Lung (tissue), 11 donors: ENCODE measurements at regions not wholly inside any gene's neighbourhood (a gene's known extent, or its start where the extent isn't known, plus 50 kb on each side); places are given as distances from the start of the nearest gene placed in this dataset.

ENCODE experiments used
- ATAC-seq: fragments of 200-7000 bp; cut with Tn5 transposase; one replicate; pipeline ENCODE4 v1.9.1; 2020; ENCODE audit warnings: moderate number of reproducible peaks; ENCODE audit not compliant: insufficient read depth, low FRiP score
- DNase-seq, 3 donors: peaks; one replicate each; pipeline ENCODE4 v3.0.0-alpha.2; 2013 to 2017
- H3K27ac ChIP-seq, 2 donors: one replicate each; pipeline ENCODE4 v1.5.1; 2013; ENCODE audit warnings: mild to moderate bottlenecking in 2 of 2, moderate library complexity in 2 of 2, control low read depth in 1 of 2, inconsistent platforms in 1 of 2, low read depth in 1 of 2, low read length in 1 of 2
- H3K27me3 ChIP-seq, 3 donors: one replicate each; pipeline ENCODE4 v1.5.1; 2013; ENCODE audit warnings: low read length in 2 of 3; ENCODE audit not compliant: control insufficient read depth in 3 of 3, insufficient read depth in 3 of 3
- H3K36me3 ChIP-seq, 4 donors: one replicate each; pipeline ENCODE4 v1.5.1; 2013; ENCODE audit warnings: low read length in 4 of 4, mild to moderate bottlenecking in 1 of 4, moderate library complexity in 1 of 4; ENCODE audit not compliant: control insufficient read depth in 4 of 4, insufficient read depth in 4 of 4
- H3K4me1 ChIP-seq, 5 donors: one replicate each; pipeline ENCODE4 v1.5.1; 2013; ENCODE audit warnings: low read length in 5 of 5, mild to moderate bottlenecking in 2 of 5, moderate library complexity in 1 of 5; ENCODE audit not compliant: control insufficient read depth in 5 of 5, insufficient read depth in 5 of 5
- H3K4me3 ChIP-seq: one replicate; pipeline ENCODE4 v1.5.1; 2013; ENCODE audit warnings: mild to moderate bottlenecking, control low read depth, moderate library complexity
- H3K9ac ChIP-seq, 2 donors: one replicate each; pipeline ENCODE4 v1.5.1; 2013; ENCODE audit warnings: low read length in 2 of 2, control low read depth in 1 of 2; ENCODE audit not compliant: insufficient read depth in 1 of 2
- H3K9me3 ChIP-seq, 4 donors: one replicate each; pipeline ENCODE4 v1.5.1; 2013; ENCODE audit warnings: low read length in 3 of 4, mild to moderate bottlenecking in 1 of 4, moderate library complexity in 1 of 4; ENCODE audit not compliant: control insufficient read depth in 4 of 4, insufficient read depth in 3 of 4
- WGBS, 2 donors: extraction: QIAGEN DNeasy Blood & Tissue Kit; methylation state at CpG; one replicate each; pipeline ENCODE4 v1.1.7; 2013; 5-methylcytosine and 5-hydroxymethylcytosine counted together
- TF ChIP-seq, protein P1 (sequence below): IDR thresholded peaks from 2 replicates; pipeline ENCODE4 v1.5.1; 2012; ENCODE audit warnings: mild to moderate bottlenecking; ENCODE audit errors: control extremely low read depth, extremely low read depth
- donor health status: control.
- donor health status: control.
- donor health status: Bipolar disorder and iron deficiency.
- donor health status: healthy.
- donor health status: DM: yes; HTN: yes; CAD: no.

DNA sequence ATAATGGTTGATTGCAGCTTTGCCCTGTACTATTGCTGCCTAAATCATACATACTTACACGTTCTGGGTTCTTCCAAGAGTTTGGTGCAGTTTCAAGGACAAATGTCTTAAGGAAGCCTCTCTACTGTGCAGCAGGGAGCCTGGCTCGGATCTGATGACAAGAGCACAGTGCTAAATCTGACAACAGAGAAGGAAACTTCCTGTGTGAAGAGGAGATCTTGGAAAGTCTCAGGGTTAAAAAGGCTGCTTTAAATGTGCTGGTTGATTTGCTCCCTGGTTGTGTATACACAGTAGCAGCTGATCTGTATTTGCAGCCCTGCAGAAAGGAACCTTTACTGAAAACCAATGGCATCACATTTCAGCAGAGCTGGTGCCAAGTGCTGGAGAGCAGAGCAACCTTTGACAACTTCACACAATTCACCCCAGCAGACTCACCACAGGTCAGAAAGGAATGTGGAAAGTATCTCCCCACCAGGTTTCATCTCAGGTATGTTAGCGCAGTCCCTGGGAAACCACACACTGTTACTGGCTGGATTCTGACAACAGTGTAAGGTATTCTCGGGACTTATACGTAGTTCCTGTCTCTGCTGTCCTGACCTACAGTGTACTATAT is 355.0 kb upstream of the ESRRG start:
- H3K4me1 ChIP-seq: peaks cover 0 to 11% (median 3%) of the 10 kb centered on the region in 5 donors
- no peaks in the 10 kb centered on the region for H3K9me3 ChIP-seq
- ATAC-seq: no peak
- H3K36me3 ChIP-seq: no peaks in the 10 kb centered on the region
- DNase-seq: peak in 2 of 3 donors; percentile 40 to 61
- H3K4me3 ChIP-seq: no peak overlapping the region
- WGBS, 2 donors: 51 to 69% methylated on average over 5 of the region's 5 CpGs
- TF ChIP-seq, protein P1, sequence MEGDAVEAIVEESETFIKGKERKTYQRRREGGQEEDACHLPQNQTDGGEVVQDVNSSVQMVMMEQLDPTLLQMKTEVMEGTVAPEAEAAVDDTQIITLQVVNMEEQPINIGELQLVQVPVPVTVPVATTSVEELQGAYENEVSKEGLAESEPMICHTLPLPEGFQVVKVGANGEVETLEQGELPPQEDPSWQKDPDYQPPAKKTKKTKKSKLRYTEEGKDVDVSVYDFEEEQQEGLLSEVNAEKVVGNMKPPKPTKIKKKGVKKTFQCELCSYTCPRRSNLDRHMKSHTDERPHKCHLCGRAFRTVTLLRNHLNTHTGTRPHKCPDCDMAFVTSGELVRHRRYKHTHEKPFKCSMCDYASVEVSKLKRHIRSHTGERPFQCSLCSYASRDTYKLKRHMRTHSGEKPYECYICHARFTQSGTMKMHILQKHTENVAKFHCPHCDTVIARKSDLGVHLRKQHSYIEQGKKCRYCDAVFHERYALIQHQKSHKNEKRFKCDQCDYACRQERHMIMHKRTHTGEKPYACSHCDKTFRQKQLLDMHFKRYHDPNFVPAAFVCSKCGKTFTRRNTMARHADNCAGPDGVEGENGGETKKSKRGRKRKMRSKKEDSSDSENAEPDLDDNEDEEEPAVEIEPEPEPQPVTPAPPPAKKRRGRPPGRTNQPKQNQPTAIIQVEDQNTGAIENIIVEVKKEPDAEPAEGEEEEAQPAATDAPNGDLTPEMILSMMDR: no peak
- peak overlapping the region in 1 of 2 donors; percentile 75 for H3K27ac ChIP-seq
- H3K9ac ChIP-seq: no peak overlapping the region
- H3K27me3 ChIP-seq: no peaks in the 10 kb centered on the region

DNA sequence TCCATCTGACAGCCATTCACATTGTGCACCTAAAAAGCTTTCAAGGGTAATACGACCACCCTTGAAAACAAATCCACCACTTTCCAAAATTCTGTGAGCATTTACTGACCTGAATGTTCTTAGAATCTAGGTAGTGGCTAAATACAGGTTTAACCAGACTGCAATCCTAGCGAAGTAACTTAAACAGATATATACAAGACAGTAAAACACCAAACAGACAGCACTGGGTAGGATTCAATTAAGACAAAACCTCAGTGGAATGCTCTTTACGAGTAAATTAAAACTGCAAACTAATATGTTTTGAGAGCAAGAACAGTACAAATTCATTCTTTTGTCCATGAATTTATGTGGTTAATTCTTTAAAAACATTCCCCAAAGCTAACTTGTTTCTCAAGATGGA is 354.2 kb upstream of the ESRRG start:
- Histone ChIP-seq H3K27ac (peak overlapping the region in 1 of 2 donors; percentile 75), H3K4me3 (no peak overlapping the region), H3K9ac (no peak overlapping the region), H3K9me3 (no peaks in the 10 kb centered on the region), H3K36me3 (no peaks in the 10 kb centered on the region), H3K4me1 (peaks cover 0 to 11% (median 4%) of the 10 kb centered on the region in 5 donors), H3K27me3 (no peaks in the 10 kb centered on the region)
- TF ChIP-seq, protein P1: no peak
- DNase-seq: no peak
- WGBS, 2 donors: 71 to 81% methylated on average over 3 of the region's 3 CpGs
- ATAC-seq: no peak

DNA sequence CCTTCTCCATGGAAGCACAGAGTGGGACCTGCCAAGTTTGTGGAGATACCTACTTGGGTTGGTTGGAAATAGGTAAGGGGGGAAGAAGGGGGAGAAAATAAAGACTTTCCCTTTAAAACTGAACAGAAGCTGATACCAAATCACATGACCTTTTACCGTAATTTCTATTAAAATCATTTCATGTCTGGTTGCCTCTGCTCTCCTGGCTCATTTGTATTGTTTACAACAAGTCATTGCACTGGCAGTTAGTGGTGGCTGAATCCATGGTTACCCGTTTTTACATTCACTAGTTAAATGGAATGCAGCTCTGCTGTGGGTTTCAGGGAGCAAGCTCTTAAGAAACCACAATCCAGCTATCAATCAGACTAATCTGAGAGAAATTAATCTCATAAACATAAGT is 353.7 kb upstream of the ESRRG start:
- DNase-seq (peak in 2 of 3 donors; percentile 44 to 50), ATAC-seq (no peak)
- no peak overlapping the region for H3K4me3 ChIP-seq

More for the DNA sequence above, 353.7 kb upstream of the ESRRG start:
- WGBS, 2 donors: 38 to 39% methylated on average over 2 of the region's 2 CpGs
- no peak overlapping the region for H3K9ac ChIP-seq
- no peaks in the 10 kb centered on the region for H3K36me3 ChIP-seq
- no peaks in the 10 kb centered on the region for H3K9me3 ChIP-seq
- H3K4me1 ChIP-seq: peaks cover 0 to 11% (median 4%) of the 10 kb centered on the region in 5 donors
- H3K27ac ChIP-seq: peak overlapping the region in 1 of 2 donors; percentile 70
- TF ChIP-seq, protein P1: no peak
- H3K27me3 ChIP-seq: no peaks in the 10 kb centered on the region
